Glomerular visceral epithelial cell (primary cell): ENCODE measurements at regions not wholly inside any gene's neighbourhood (a gene's known extent, or its start where the extent isn't known, plus 50 kb on each side); places are given as distances from the start of the nearest gene placed in this dataset.
"Not testable (repeated sequence)": the region's sequence is repeated elsewhere in the genome, so short reads cannot be mapped to it uniquely, and the experiment has no call there.

Experiments used
- DNase-seq: peaks from one replicate; pipeline ENCODE4 v3.0.0-alpha.2; 2016; ENCODE audit errors: extremely low spot score

DNA sequence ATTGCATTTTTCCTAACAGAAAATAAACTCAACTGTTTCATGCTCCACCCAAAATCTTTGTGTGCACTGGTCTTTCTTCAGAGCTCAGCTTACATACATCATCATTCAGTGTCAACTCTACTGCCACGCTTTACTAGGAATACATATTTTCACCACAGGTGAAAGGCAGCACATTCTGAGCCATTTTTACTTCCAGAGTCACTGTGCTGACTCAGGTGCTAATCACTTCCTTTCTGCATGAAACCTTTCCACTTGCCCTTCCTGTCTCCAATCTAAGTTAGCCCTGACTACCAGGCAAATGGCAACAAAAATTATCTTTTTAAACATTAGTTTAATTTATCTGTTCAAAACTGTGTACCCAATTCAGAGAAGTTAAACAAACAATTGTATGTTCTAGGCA is 1041.0 kb downstream of the PRIM2 start:
- not testable (repeated sequence) for DNase-seq

DNA sequence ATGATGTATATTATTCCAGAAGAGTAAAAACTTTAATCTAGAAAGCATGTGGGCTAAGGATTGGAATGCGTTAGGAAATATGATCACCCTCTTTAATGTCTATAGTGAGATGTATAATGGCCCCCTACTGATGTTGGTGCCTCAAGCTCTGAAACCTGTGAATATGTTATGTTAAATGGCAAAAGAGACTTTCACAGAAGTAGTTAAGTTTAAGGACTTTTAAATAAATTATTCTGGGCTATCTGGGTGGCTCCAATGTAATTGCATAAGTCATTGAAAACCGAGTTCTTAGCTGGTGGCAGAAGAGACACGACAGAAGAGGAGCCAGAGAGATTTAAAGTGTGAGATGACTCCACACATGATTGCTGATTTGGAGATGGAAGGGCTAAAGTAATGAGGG is 1048.4 kb downstream of the PRIM2 start:
- not testable (repeated sequence) for DNase-seq

DNA sequence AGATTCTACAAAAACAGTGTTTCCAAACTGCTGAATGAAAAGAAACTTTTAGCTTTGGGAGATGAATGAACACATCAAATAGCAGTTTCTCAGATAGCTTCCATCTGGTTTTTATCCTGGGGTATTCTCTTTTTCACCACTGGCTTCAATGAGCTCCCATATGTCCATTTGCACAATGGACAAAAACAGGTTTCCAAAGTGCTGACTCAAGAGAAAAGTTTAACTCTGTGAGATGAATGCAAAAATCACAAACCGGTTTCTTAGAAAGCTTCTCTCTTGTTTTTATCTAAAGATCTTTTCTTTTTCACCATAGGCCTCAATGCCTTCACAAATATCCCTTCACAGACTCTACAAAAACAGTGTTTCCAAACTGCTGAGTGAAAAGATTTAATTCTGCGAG is 1089.2 kb downstream of the PRIM2 start:
- DNase-seq: not testable (repeated sequence)

DNA sequence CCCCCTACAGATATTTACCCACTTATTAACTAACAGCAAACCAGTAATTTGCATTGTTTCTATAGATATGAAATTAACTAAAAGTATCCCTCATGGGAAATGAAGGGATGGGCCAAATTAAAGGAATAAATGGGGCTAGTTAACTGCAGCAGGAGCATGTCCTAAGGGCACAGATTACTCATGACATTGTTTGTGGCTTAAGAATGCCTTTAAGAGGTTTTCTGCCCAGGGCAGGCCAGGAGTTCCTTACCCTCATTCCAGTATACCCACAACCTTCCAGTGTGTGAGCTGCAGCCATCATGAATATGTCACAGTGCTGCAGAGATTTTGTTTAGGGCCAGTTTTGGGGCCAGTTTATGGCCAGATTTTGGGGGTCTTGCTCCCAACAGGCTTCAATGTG is 1101.9 kb downstream of the PRIM2 start:
- DNase-seq: no peak
